ENCODE measurements at regions not wholly inside any gene's neighbourhood (a gene's known extent, or its start where the extent isn't known, plus 50 kb on each side); places are given as distances from the start of the nearest gene placed in this dataset.

- no peaks in the 10 kb centered on the region for H3K36me3 ChIP-seq
- intact Hi-C loops (cut with micrococcal nuclease): no loop called here
- H3K4me3 ChIP-seq: no peak overlapping the region
- TF ChIP-seq CTCF (IDR thresholded peaks at IDR 0.05; ENCODE audit: borderline replicate concordance): no peak
- no peak overlapping the region for H3K27ac ChIP-seq (replicated peaks)
- no peak for DNase-seq
- H3K9me3 ChIP-seq (replicated peaks): peaks cover 18% of the 10 kb centered on the region
- no peaks in the 10 kb centered on the region for H3K27me3 ChIP-seq (ENCODE audit: low read depth)
- no peaks in the 10 kb centered on the region for H3K4me1 ChIP-seq
Observed at GRCh38 chr10:2048337-2048973, 311.1 kb upstream of the ADARB2 start.

GRCh38 chr10:2047679-2048078 is 310.4 kb upstream of the ADARB2 start:
- Histone ChIP-seq H3K9me3 (replicated peaks) (peaks cover 18% of the 10 kb centered on the region), H3K27me3 (ENCODE audit: low read depth) (no peaks in the 10 kb centered on the region), H3K4me1 (no peaks in the 10 kb centered on the region), H3K4me3 (no peak overlapping the region), H3K36me3 (no peaks in the 10 kb centered on the region), H3K27ac (replicated peaks) (no peak overlapping the region)
- no peak for TF ChIP-seq CTCF (IDR thresholded peaks at IDR 0.05; ENCODE audit: borderline replicate concordance)
- intact Hi-C loops (cut with micrococcal nuclease): no loop called here
- no peak for DNase-seq

- Histone ChIP-seq H3K4me1 (no peaks in the 10 kb centered on the region), H3K36me3 (no peaks in the 10 kb centered on the region), H3K27ac (replicated peaks) (no peak overlapping the region), H3K9me3 (replicated peaks) (peaks cover 3% of the 10 kb centered on the region), H3K27me3 (ENCODE audit: low read depth) (no peaks in the 10 kb centered on the region), H3K4me3 (no peak overlapping the region)
- intact Hi-C loops (cut with micrococcal nuclease): no loop called here
- no peak for TF ChIP-seq CTCF (IDR thresholded peaks at IDR 0.05; ENCODE audit: borderline replicate concordance)
- no peak for DNase-seq
Observed at GRCh38 chr10:2043379-2043778, 306.1 kb upstream of the ADARB2 start.

GRCh38 chr10:2038036-2038435 is 300.7 kb upstream of the ADARB2 start:
- H3K4me1 ChIP-seq: no peaks in the 10 kb centered on the region
- H3K9me3 ChIP-seq (replicated peaks): peaks cover 13% of the 10 kb centered on the region
- no peak overlapping the region for H3K27ac ChIP-seq (replicated peaks)
- no peaks in the 10 kb centered on the region for H3K27me3 ChIP-seq (ENCODE audit: low read depth)
- intact Hi-C loops (cut with micrococcal nuclease): no loop called here
- no peak for DNase-seq
- TF ChIP-seq CTCF (IDR thresholded peaks at IDR 0.05; ENCODE audit: borderline replicate concordance): no peak
- no peaks in the 10 kb centered on the region for H3K36me3 ChIP-seq
- no peak overlapping the region for H3K4me3 ChIP-seq

GRCh38 chr10:2037246-2037645 is 299.9 kb upstream of the ADARB2 start:
- Histone ChIP-seq H3K9me3 (replicated peaks) (peaks cover 13% of the 10 kb centered on the region), H3K27ac (replicated peaks) (no peak overlapping the region), H3K27me3 (ENCODE audit: low read depth) (no peaks in the 10 kb centered on the region), H3K36me3 (no peaks in the 10 kb centered on the region), H3K4me1 (no peaks in the 10 kb centered on the region), H3K4me3 (no peak overlapping the region)
- DNase-seq: no peak
- intact Hi-C loops (cut with micrococcal nuclease): no loop called here
- TF ChIP-seq CTCF (IDR thresholded peaks at IDR 0.05; ENCODE audit: borderline replicate concordance): no peak

Measured in left ventricle myocardium inferior (tissue), 1 donor.